ENCODE measurements at regions not wholly inside any gene's neighbourhood (a gene's known extent, or its start where the extent isn't known, plus 50 kb on each side); places are given as distances from the start of the nearest gene placed in this dataset.

DNA sequence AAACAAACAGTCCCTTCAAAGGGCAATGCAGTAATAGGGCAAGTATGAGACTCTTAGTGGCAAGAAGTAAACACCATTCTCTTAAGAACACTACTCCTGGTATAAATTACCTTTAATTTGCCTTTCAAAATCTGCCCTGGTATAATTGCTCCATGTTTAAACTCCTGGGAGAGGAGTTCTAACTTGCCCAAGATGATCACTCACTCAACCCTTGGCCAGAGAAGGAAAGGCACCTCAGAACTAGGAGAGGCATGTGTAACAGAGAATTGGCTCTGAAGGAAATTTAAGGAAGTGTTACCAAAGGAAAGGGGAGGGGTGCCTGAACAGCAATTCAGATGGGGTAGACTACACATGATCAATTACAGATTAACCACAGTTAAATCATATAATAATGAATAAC, 1173.6 kb upstream of the SORCS1 start:
- no peak overlapping the region for H3K27ac ChIP-seq (ENCODE audit: low read depth, low read length)
- RAD21 ChIA-PET (ENCODE audit: low non-redundant PET in 1 of 2, low total read pairs in 2 of 2, uncharacterized antibody in 2 of 2, unreplicated experiment in 2 of 2), result no interaction called here
- H3K27me3 ChIP-seq (ENCODE audit: insufficient read depth, low read length), result no peaks in the 10 kb centered on the region
- H3K9ac ChIP-seq (ENCODE audit: low read length), result no peak overlapping the region
- no peaks in the 10 kb centered on the region; a peak in 1 of 4 replicates for H3K36me3 ChIP-seq (ENCODE audit: control insufficient read depth in 1 of 2, insufficient read depth in 2 of 2, low read length in 2 of 2)
- H3K79me2 ChIP-seq (ENCODE audit: insufficient read depth, low read length), result no peaks in the 10 kb centered on the region
- no peaks in the 10 kb centered on the region for H3K4me1 ChIP-seq (ENCODE audit: control insufficient read depth in 1 of 2, insufficient read depth in 2 of 2, low read length in 2 of 2)
- H3K4me2 ChIP-seq (ENCODE audit: low read length), result no peak overlapping the region
- no peaks in the 10 kb centered on the region for H4K20me1 ChIP-seq (ENCODE audit: insufficient read depth)
- ATAC-seq (no peak), DNase-seq (ENCODE audit: low read depth, low spot score) (no peak)
- no peak overlapping the region for H3K4me3 ChIP-seq (replicated peaks in 1 of 2; ENCODE audit: low read depth in 1 of 2, low read length in 2 of 2)
- no peak for TF ChIP-seq SRF (IDR thresholded peaks at IDR 0.05; ENCODE audit: low read depth)
- TF ChIP-seq REST (IDR thresholded peaks at IDR 0.05; ENCODE audit: low read depth), result no peak
- TF ChIP-seq ZFX (IDR thresholded peaks at IDR 0.05), result no peak
- TF ChIP-seq JUND (IDR thresholded peaks at IDR 0.05), result no peak
- TF ChIP-seq EZH2 (IDR thresholded peaks at IDR 0.05), result no peak
- TF ChIP-seq POLR2A (IDR thresholded peaks at IDR 0.05; ENCODE audit: borderline replicate concordance, extremely low read depth, insufficient read depth, insufficient read length), result no peak
- no peak for TF ChIP-seq SP1 (IDR thresholded peaks at IDR 0.05; ENCODE audit: low read depth)
- TF ChIP-seq, protein P1, sequence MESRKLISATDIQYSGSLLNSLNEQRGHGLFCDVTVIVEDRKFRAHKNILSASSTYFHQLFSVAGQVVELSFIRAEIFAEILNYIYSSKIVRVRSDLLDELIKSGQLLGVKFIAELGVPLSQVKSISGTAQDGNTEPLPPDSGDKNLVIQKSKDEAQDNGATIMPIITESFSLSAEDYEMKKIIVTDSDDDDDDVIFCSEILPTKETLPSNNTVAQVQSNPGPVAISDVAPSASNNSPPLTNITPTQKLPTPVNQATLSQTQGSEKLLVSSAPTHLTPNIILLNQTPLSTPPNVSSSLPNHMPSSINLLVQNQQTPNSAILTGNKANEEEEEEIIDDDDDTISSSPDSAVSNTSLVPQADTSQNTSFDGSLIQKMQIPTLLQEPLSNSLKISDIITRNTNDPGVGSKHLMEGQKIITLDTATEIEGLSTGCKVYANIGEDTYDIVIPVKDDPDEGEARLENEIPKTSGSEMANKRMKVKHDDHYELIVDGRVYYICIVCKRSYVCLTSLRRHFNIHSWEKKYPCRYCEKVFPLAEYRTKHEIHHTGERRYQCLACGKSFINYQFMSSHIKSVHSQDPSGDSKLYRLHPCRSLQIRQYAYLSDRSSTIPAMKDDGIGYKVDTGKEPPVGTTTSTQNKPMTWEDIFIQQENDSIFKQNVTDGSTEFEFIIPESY (IDR thresholded peaks at IDR 0.05; ENCODE audit: extremely low read depth, insufficient replicate concordance, low read length), result no peak
- no peak for TF ChIP-seq TCF7L2 (IDR thresholded peaks at IDR 0.05; ENCODE audit: borderline replicate concordance, extremely low read depth, insufficient read depth, insufficient read length)
- no peak for TF ChIP-seq FOSL1 (IDR thresholded peaks at IDR 0.05; ENCODE audit: low read depth)
- TF ChIP-seq ELF1 (IDR thresholded peaks at IDR 0.05; ENCODE audit: borderline replicate concordance, low read depth), result no peak
- TF ChIP-seq CEBPB (IDR thresholded peaks at IDR 0.05; ENCODE audit: low read depth), result no peak
- no peak for TF ChIP-seq ATF3 (IDR thresholded peaks at IDR 0.05)
- TF ChIP-seq EGR1 (IDR thresholded peaks at IDR 0.05; ENCODE audit: low read depth), result no peak
- TF ChIP-seq MAX (IDR thresholded peaks at IDR 0.05), result no peak
- TF ChIP-seq POLR2AphosphoS5 (IDR thresholded peaks at IDR 0.05; ENCODE audit: low read depth, low read length), result no peak
- no peak for TF ChIP-seq RAD21 (IDR thresholded peaks at IDR 0.05; ENCODE audit: low read depth)
- no peak overlapping the region for H2AFZ ChIP-seq (ENCODE audit: low read depth, low read length, poor library complexity, severe bottlenecking)
- POLR2A ChIA-PET, result no interaction called here
- peaks cover 19 to 32% of the 10 kb centered on the region in 2 experiments; a peak in 3 of 4 replicates for H3K9me3 ChIP-seq (ENCODE audit: control insufficient read depth in 1 of 2, insufficient read depth in 1 of 2, low read depth in 1 of 2, low read length in 2 of 2)
- CTCF ChIA-PET, result no interaction called here
- BruUV-seq (replicated peaks), result no TSS peak
- intact Hi-C loops (cut with micrococcal nuclease), result no loop called here
- no peaks in the 10 kb centered on the region for H3K9me2 ChIP-seq (ENCODE audit: insufficient read depth)

Data from HCT116 (cell line).